IMR-90 (cell line): ENCODE measurements at regions not wholly inside any gene's neighbourhood (a gene's known extent, or its start where the extent isn't known, plus 50 kb on each side); places are given as distances from the start of the nearest gene placed in this dataset.

ENCODE experiments used
- POLR2A ChIP-seq: IDR thresholded peaks from 2 replicates; pipeline ENCODE4 v1.6.1; 2012; ENCODE audit warnings: mild to moderate bottlenecking, low read depth, low read length
- RFX5 ChIP-seq: IDR thresholded peaks from 2 replicates; pipeline ENCODE4 v1.8.0; 2012; ENCODE audit warnings: low read depth, mild to moderate bottlenecking, low read length, moderate library complexity
- TF ChIP-seq, protein P1 (sequence below): conservative IDR thresholded peaks from 2 replicates; pipeline ENCODE4 v1.5.1; 2012; ENCODE audit warnings: mild to moderate bottlenecking, low read depth, low read length, improper control_type of control experiment

DNA sequence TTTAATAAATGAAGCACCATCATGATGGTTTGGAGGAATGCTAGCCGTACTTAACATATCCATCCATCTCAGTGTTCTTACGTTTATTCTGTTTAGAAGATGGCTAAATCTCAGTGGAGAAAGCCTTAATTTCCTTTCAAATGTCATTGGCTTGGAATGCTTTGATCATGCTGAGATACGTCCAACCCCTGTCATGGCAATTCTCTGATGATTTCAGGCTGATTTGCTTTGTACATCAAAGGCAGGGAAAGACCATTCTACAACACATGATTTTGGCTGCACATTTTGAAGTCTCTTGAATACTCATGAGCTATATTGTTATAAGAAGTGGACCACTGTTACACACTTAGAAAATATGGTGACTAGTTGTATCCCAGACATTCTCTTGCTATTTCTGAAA lies 1048.4 kb downstream of the MAT2B start:
- TF ChIP-seq, protein P1, sequence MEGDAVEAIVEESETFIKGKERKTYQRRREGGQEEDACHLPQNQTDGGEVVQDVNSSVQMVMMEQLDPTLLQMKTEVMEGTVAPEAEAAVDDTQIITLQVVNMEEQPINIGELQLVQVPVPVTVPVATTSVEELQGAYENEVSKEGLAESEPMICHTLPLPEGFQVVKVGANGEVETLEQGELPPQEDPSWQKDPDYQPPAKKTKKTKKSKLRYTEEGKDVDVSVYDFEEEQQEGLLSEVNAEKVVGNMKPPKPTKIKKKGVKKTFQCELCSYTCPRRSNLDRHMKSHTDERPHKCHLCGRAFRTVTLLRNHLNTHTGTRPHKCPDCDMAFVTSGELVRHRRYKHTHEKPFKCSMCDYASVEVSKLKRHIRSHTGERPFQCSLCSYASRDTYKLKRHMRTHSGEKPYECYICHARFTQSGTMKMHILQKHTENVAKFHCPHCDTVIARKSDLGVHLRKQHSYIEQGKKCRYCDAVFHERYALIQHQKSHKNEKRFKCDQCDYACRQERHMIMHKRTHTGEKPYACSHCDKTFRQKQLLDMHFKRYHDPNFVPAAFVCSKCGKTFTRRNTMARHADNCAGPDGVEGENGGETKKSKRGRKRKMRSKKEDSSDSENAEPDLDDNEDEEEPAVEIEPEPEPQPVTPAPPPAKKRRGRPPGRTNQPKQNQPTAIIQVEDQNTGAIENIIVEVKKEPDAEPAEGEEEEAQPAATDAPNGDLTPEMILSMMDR: no peak
- TF ChIP-seq POLR2A (no peak), RFX5 (no peak)
